GM19438 (cell line): ENCODE measurements at regions not wholly inside any gene's neighbourhood (a gene's known extent, or its start where the extent isn't known, plus 50 kb on each side); places are given as distances from the start of the nearest gene placed in this dataset.

Experiments used
- ATAC-seq: cut with Tn5 transposase; IDR thresholded peaks from one replicate; pipeline ENCODE4 v1.9.1; 2021; ENCODE audit warnings: low read depth; ENCODE audit not compliant: unreplicated experiment

GRCh38 chr22:48517039-48518030, 1310.3 kb downstream of the BRD1 start:
- no peak for ATAC-seq

- ATAC-seq = no peak
These were observed 1311.1 kb downstream of the BRD1 start for GRCh38 chr22:48516571-48516970.

DNA sequence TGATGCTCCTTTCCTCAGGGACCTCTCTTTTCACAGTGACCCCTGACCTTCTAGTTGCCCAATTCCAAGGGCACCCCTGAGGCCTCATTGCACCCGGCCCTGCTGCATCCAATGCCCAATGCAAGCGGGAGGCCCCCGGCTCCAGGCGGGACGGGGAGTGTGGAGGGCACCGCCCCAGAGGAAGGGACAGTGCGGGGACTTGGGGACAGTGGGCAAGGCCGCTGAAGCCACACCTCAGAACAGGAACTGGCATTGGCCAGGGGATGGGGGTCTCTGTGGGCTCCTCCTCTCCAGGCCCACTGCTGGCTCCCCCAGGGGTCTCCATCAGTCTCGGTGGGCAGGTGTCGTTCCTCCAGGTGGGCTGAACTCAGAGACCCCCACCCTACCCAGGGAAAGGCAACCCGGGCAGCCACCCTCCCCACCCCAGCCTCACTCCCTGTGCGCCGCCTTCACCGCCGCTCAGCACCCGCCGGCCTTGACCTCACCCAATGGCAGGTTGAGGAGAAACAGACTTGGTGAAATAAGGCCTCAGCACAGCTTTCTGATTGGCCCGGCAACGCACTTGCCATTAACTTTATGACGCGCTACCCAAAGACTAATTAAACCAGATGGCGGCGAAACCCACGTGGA, 1312.0 kb downstream of the BRD1 start:
- no peak for ATAC-seq

GRCh38 chr22:48513929-48514328, 1313.7 kb downstream of the BRD1 start:
- no peak for ATAC-seq

GRCh38 chr22:48513446-48513845, 1314.2 kb downstream of the BRD1 start:
- ATAC-seq = no peak

- no peak for ATAC-seq
These were observed 1315.8 kb downstream of the BRD1 start for GRCh38 chr22:48511781-48512327.

DNA sequence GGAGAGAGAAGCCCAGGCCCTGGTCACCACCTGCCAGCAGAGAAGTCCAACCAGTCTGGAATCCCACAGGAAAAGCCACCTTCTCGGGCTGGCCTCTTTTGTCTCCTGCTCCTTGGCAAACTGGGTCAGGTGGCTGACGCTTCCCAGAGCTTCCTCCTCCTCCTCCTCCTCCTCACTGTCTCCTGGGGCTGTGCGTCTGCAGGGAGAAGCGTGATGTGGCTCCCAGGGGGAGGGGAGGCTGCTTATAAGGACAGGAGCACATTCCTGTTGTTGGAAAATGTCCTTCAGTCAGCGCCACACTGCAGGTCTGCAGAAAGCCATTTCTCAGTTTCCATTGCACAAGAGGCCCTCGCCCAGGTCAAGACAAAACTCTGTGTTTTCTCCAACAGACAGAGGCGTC, 1316.5 kb downstream of the BRD1 start:
- no peak for ATAC-seq

GRCh38 chr22:48510599-48510998, 1317.1 kb downstream of the BRD1 start:
- no peak for ATAC-seq

DNA sequence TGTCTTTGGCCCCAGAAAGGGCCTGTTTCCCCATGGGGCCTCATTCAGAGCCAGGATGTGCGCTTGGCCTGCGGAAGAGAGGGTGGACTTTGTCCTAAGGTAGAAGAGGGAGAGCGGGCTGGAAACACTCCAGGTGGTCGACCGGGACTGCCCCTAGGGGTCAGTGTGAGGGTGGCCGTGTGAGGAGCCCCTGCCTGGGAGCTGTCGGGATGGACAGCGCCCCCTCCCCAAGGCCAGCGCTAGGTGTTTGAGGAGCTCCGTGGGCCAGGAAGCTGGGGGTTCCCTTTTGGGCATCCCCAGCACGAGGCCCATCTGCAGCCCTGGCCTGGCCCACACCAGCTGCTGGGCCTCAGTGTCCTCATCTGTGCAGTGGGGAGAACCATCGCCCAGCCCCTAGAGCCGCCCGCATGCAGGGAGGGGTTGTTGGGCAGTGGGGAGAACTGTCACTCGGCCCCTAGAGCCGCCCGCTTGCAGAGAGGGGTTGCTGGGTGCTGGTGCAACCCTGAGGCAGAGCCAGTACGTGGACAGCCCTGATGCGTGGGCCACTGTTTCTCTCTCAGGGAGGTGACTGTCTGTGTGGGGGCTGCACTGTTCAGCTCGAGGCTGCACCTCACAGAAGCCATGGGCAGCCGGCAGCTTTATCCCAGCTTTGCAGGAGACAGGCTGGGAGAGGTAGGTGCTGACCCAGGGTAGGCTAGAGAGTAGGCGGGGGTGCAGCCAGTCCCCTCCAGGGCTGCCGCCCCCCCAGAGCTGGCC, 1319.9 kb downstream of the BRD1 start:
- ATAC-seq = no peak

DNA sequence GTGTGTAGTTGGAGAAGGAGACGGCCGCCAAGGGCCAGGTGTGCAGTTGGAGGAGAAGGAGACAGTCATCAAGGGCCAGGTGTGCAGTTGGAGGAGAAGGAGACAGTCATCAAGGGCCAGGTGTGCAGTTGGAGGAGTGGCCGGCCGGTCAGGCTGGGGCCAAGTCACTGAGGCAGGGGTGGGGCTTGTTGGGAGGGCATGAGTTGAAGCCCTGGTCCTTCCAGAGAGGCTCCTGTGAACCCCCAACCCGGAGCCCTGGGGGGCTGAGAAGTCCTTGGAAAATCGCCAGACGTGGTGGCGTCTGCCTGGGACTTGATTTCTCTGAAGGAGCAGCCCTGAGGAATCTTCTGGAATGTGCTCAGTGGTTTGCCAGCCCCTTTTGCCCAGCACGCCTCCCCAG, 1320.5 kb downstream of the BRD1 start:
- no peak for ATAC-seq

- ATAC-seq = no peak
These were observed 1321.0 kb downstream of the BRD1 start for GRCh38 chr22:48506506-48507145.

GRCh38 chr22:48505891-48506290, 1321.8 kb downstream of the BRD1 start:
- no peak for ATAC-seq

DNA sequence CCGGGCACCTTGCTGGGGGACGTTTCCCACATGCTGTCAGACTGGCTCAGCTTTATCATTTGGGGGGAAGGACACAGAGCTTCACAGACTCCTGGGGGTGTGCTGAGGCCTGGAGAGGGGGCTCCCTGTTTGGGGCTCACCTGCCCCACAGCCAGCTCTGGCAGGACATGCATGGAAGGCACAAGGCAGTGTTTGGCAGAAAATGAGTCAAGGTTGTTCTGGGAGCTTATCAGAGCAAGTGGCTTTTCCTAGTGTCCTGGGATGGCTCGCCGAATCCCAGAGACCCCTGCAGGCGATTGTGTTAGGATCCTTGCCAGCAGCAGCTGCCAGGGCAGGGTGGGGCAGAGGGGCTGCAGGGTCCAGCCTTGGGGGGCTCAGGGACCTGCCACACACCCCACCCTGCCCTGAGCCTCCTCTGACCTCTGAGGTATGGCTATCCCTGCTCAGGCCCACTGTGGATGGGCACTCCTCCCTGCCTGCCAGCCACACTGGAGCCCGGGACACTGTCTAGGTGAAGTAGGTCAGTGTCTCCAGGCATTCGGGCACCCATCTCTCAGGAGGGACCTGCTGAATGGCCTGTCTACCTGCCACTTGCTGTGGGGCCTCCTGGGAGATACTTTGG, 1323.0 kb downstream of the BRD1 start:
- no peak for ATAC-seq

GRCh38 chr22:48503876-48504275, 1323.8 kb downstream of the BRD1 start:
- no peak for ATAC-seq

DNA sequence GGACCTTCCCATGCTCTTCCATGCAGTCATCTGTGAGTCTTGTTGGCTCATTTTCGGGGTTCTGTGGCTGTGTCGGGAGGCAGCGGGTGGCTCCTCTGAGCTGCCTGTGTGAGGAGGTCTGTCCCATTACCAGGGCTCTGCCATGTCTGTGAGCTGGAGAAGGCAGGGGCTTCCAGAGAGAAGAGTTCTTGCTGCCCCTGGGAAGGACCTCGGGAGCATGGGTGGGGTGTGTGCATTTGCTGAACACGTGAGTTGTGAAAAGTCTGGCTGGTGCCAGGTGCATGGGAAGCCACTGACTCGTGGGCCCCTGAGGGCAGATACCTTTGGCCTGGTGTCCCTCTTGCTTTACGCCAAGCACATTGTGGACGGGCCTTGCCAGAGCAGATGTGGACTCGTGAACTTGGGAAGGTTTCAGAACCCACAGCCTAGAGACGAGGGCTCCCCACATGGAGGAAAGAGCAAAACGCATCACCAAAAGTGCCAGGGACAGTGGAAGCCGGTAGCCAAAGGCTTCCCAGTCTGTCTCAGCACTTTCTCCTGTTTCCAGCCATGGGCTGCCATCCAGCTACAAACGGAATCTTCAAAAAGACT, 1324.5 kb downstream of the BRD1 start:
- no peak for ATAC-seq

DNA sequence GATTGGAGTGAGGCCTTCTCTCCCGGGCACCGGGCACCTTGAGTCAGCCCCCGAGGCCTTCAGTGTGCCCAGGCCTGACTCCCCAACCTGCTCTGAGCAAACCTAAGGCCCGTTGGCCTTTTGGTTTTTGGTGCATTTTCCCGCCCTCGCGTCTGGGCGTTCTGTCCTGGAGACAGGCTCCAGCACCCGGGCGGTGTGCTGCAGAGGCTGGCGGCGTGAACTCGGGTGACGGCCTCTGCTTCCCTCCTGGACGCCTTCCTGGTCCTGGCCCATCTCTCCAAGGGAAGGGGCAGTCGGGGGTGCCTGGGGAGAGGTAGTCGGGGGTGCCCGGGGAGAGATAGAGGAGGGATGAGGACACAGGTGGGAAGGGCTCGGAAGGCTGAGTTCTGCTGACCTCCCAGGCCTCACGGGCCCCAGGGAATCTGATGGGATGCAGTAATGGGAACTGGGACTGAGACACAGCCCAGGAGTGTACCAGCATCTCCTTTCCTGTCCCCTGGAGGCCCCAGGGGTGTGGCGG, 1326.4 kb downstream of the BRD1 start:
- no peak for ATAC-seq

GRCh38 chr22:48500471-48501230, 1327.0 kb downstream of the BRD1 start:
- no peak for ATAC-seq
